Endodermal cell (in vitro differentiated cells): ENCODE measurements at regions not wholly inside any gene's neighbourhood (a gene's known extent, or its start where the extent isn't known, plus 50 kb on each side); places are given as distances from the start of the nearest gene placed in this dataset.
A peak's percentile ranks its signal among the peaks of the same experiment; 100 is the strongest.

ENCODE experiments used
- DNase-seq: peaks from one replicate; pipeline ENCODE4 v3.0.0-alpha.2; 2017
- H3K27ac ChIP-seq: 2 replicates; pipeline ENCODE4 v1.5.1; 2013; ENCODE audit warnings: mild to moderate bottlenecking, low read depth, low read length, moderate library complexity
- H3K27me3 ChIP-seq: 2 replicates; pipeline ENCODE4 v1.6.1; 2013; ENCODE audit warnings: mild to moderate bottlenecking, low read length, moderate library complexity; ENCODE audit not compliant: insufficient read depth, control insufficient read depth, poor library complexity, severe bottlenecking
- H3K36me3 ChIP-seq: 2 replicates; pipeline ENCODE4 v1.7.0; 2013; ENCODE audit warnings: mild to moderate bottlenecking, low read length, moderate library complexity; ENCODE audit not compliant: control insufficient read depth, insufficient read depth
- H3K4me1 ChIP-seq: one replicate; pipeline ENCODE4 v1.7.0; 2013; ENCODE audit warnings: low read length; ENCODE audit not compliant: control insufficient read depth, insufficient read depth
- H3K4me3 ChIP-seq: 2 replicates; pipeline ENCODE4 v1.5.1; 2013; ENCODE audit warnings: mild to moderate bottlenecking, low read length, moderate library complexity
- H3K9ac ChIP-seq: 2 replicates; pipeline ENCODE4 v1.6.1; 2013; ENCODE audit warnings: mild to moderate bottlenecking, low read length, moderate library complexity; ENCODE audit not compliant: poor library complexity, severe bottlenecking; ENCODE audit errors: extremely low read depth
- H3K9me3 ChIP-seq: 2 replicates; pipeline ENCODE4 v1.6.1; 2013; ENCODE audit warnings: mild to moderate bottlenecking, low read length, moderate library complexity; ENCODE audit not compliant: control insufficient read depth
- H3K27ac Mint-ChIP-seq: 2 replicates; pipeline ENCODE4 v1.8.0; 2020; ENCODE audit warnings: mixed read lengths
- H3K27me3 Mint-ChIP-seq: 2 replicates; pipeline ENCODE4 v1.8.0; 2021; ENCODE audit warnings: mild to moderate bottlenecking, mixed read lengths; ENCODE audit not compliant: insufficient read depth
- H3K36me3 Mint-ChIP-seq: 2 replicates; pipeline ENCODE4 v1.8.0; 2020; ENCODE audit warnings: low read depth, mixed read lengths
- H3K4me1 Mint-ChIP-seq: 2 replicates; pipeline ENCODE4 v1.8.0; 2020; ENCODE audit warnings: mixed read lengths
- H3K4me3 Mint-ChIP-seq: 2 replicates; pipeline ENCODE4 v1.8.0; 2020; ENCODE audit warnings: mild to moderate bottlenecking, moderate library complexity, mixed read lengths
- H3K9me3 Mint-ChIP-seq: 2 replicates; pipeline ENCODE4 v1.8.0; 2020; ENCODE audit warnings: mild to moderate bottlenecking, mixed read lengths
- WGBS, 2 experiments: methylation state at CpG; one replicate each; pipeline versions ENCODE4 v1.1.5 to v1.1.7; 2013; ENCODE audit warnings: missing lambda C conversion rate in 2 of 2, mixed read lengths in 1 of 2; ENCODE audit not compliant: insufficient coverage in 1 of 2, insufficient read length in 1 of 2; 5-methylcytosine and 5-hydroxymethylcytosine counted together
- TF ChIP-seq, protein P1 (sequence below): fragments of 200-600 bp; sonication (generic); conservative IDR thresholded peaks from 2 replicates; pipeline ENCODE4 v1.5.0; 2021; ENCODE audit warnings: antibody characterized with exemption, mild to moderate bottlenecking

DNA sequence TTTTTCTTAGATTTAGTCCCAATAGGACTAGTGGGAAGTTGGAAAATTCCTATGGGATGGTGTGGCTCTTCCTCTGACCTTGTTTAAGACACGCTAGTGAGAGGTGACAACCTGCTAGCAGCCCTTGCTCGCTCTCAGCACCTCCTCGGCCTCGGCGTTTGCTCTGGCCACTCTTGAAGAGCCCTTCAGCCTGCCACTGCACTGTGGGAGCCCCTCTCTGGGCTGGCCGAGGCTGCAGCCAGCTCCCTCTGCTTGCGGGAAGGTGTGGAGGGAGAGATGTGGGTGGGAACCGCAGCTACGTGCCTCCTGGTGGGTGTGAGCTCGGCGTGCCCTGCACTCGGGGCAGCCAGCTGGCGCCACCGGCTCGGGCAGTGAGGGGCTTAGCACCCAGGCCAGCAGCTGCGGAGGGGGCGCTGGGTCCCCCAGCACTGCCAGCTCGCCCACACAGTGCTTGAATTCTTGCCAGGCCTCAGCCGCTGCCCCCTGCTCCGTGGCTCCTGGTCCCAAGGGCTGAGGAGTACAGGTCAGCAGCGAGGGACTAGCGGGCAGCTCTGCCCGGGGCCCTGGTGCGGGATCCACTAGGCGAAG is 254.5 kb upstream of the ANKRD55 start:
- Histone ChIP-seq H3K36me3 (no peaks in the 10 kb centered on the region), H3K9ac (no peak overlapping the region), H3K27me3 (no peaks in the 10 kb centered on the region), H3K4me3 (no peak overlapping the region), H3K4me1 (peaks cover 9% of the 10 kb centered on the region), H3K27ac (no peak overlapping the region), H3K9me3 (peaks cover 23% of the 10 kb centered on the region)
- no peak overlapping the region for H3K4me3 Mint-ChIP-seq
- no peak for DNase-seq
- H3K27me3 Mint-ChIP-seq, result peaks cover 18% of the 10 kb centered on the region
- 74 to 87% methylated on average over 5 to 25 of the region's 25 CpGs for WGBS, 2 experiments
- H3K4me1 Mint-ChIP-seq, result peaks cover 14% of the 10 kb centered on the region
- TF ChIP-seq, protein P1, sequence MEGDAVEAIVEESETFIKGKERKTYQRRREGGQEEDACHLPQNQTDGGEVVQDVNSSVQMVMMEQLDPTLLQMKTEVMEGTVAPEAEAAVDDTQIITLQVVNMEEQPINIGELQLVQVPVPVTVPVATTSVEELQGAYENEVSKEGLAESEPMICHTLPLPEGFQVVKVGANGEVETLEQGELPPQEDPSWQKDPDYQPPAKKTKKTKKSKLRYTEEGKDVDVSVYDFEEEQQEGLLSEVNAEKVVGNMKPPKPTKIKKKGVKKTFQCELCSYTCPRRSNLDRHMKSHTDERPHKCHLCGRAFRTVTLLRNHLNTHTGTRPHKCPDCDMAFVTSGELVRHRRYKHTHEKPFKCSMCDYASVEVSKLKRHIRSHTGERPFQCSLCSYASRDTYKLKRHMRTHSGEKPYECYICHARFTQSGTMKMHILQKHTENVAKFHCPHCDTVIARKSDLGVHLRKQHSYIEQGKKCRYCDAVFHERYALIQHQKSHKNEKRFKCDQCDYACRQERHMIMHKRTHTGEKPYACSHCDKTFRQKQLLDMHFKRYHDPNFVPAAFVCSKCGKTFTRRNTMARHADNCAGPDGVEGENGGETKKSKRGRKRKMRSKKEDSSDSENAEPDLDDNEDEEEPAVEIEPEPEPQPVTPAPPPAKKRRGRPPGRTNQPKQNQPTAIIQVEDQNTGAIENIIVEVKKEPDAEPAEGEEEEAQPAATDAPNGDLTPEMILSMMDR, result no peak
- no peak overlapping the region for H3K27ac Mint-ChIP-seq
- peaks cover 25% of the 10 kb centered on the region for H3K9me3 Mint-ChIP-seq
- H3K36me3 Mint-ChIP-seq, result peaks cover 10% of the 10 kb centered on the region

DNA sequence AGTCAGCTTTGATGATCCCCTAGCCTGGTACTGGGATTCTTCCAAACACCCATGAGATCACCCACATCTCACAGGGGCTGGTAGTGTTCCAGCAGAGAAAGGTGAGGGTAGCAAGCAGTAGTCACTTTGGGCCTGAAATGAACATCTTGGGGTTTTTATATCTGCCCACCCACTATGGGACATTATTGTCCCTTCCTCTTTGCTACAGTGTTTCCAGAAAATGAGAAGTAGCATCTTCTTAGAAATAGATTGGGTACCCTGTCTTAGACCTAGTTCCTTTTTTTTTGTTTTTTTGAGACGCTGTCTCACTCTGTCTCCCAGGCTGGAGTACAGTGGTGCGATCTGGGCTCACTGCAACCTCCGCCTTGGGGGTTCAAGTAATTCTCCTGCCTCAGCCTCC is 249.2 kb upstream of the ANKRD55 start:
- WGBS, 2 experiments, result 94 to 95% methylated on average over 2 to 3 of the region's 3 CpGs
- peaks cover 14% of the 10 kb centered on the region for H3K9me3 Mint-ChIP-seq
- peaks cover 5% of the 10 kb centered on the region for H3K4me1 ChIP-seq
- H3K9me3 ChIP-seq, result peaks cover 12% of the 10 kb centered on the region
- H3K36me3 ChIP-seq, result no peaks in the 10 kb centered on the region
- DNase-seq, result no peak
- no peak overlapping the region for H3K4me3 Mint-ChIP-seq
- no peak overlapping the region for H3K27ac Mint-ChIP-seq
- H3K9ac ChIP-seq, result no peak overlapping the region
- TF ChIP-seq, protein P1, result no peak
- H3K27ac ChIP-seq, result no peak overlapping the region
- H3K4me3 ChIP-seq, result no peak overlapping the region
- H3K4me1 Mint-ChIP-seq, result peaks cover 11% of the 10 kb centered on the region
- peaks cover 27% of the 10 kb centered on the region for H3K27me3 Mint-ChIP-seq
- no peaks in the 10 kb centered on the region for H3K27me3 ChIP-seq
- H3K36me3 Mint-ChIP-seq, result peaks cover 3% of the 10 kb centered on the region

DNA sequence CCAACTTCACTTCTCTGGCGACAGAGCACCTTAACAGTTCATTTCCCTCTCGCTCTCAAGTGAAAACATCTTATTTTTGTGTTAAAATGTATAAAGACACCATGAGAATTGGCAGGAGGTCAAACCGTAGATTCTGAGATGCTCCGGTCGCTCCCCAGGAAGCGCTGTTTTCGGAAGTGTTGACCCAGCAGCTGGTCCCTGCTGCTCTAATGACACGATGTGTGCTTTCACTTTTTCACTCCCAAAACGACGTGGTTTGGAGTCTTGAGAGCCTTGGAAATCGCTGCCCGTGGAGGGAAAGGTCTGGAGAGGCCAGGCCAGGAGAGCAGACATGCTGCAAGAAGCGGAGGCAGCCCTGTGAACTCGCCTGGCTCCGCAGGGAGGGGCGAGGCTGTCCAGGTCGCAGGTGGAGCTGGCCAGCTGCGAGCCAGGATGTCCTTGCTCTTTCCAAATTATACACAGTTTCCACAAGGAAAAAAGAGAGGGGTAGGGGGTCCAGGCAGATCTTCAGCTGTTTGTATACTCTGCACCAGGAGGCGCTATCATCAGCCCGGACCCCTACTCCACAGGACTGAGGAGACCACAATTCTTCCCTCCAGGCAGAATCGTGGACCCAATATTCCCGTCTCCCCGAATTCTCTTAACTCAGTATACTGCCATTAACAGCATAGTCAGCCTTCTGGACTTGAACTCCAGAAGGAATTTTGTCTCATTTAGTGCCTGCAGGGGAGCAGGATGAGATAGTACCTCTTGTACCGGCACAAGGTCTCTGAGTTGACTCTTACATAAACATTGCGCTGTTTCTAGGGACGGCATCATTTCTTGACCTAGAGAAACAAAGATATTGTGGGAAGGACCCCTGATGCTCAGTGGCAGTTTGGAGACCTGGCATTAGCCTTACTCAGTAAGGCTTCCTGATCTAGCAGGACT is 248.6 kb upstream of the ANKRD55 start:
- no peaks in the 10 kb centered on the region for H3K36me3 ChIP-seq
- peaks cover 2% of the 10 kb centered on the region for H3K36me3 Mint-ChIP-seq
- H3K4me3 Mint-ChIP-seq, result peak overlapping the region; percentile 61
- peaks cover 25% of the 10 kb centered on the region for H3K27me3 Mint-ChIP-seq
- peaks cover 6% of the 10 kb centered on the region for H3K9me3 ChIP-seq
- TF ChIP-seq, protein P1, result peak; percentile 77
- peaks cover 7% of the 10 kb centered on the region for H3K9me3 Mint-ChIP-seq
- peak overlapping the region; percentile 76 for H3K4me3 ChIP-seq
- no peak overlapping the region for H3K27ac ChIP-seq
- H3K4me1 Mint-ChIP-seq, result peaks cover 11% of the 10 kb centered on the region
- no peak overlapping the region for H3K27ac Mint-ChIP-seq
- no peak overlapping the region for H3K9ac ChIP-seq
- peak; percentile 78 for DNase-seq
- H3K4me1 ChIP-seq, result peaks cover 5% of the 10 kb centered on the region
- H3K27me3 ChIP-seq, result no peaks in the 10 kb centered on the region
- 31 to 44% methylated on average over 12 to 25 of the region's 26 CpGs for WGBS, 2 experiments
